ENCODE measurements at regions not wholly inside any gene's neighbourhood (a gene's known extent, or its start where the extent isn't known, plus 50 kb on each side); places are given as distances from the start of the nearest gene placed in this dataset.
A peak's percentile ranks its signal among the peaks of the same experiment; 100 is the strongest.

DNA sequence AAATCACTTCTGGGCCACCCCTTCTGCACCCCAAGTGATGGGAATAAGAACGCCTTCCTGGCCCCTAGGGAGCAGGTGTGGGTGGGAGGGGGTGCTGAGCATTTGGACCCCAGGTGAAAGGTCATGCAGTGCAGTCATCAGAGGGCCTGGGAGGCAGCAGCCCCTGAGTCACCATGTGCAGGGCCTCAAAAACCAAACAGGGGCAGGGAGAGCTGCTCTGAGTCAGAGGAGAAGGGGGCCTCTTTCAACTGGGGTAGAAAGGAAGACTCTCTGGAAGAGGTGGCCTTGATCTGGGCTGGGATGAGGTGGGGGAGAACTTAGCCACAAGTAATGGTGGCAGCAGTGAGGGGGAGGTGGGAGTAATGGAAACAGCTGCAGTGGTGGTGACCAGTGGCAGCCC lies 164.3 kb downstream of the BUB3 start:
- Mint-ChIP-seq H3K27me3 (no peaks in the 10 kb centered on the region), H3K36me3 (ENCODE audit: low read depth) (no peaks in the 10 kb centered on the region), H3K4me3 (no peak overlapping the region), H3K27ac (peak overlapping the region; percentile 35), H3K4me1 (peaks cover 11% of the 10 kb centered on the region), H3K9me3 (peaks cover 3% of the 10 kb centered on the region)
- ATAC-seq (replicated peaks): peak; percentile 84

- no peak overlapping the region for H3K27ac Mint-ChIP-seq
- ATAC-seq (replicated peaks): no peak
- peaks cover 3% of the 10 kb centered on the region for H3K9me3 Mint-ChIP-seq
- H3K36me3 Mint-ChIP-seq (ENCODE audit: low read depth): peaks cover 6% of the 10 kb centered on the region
- no peak overlapping the region for H3K4me3 Mint-ChIP-seq
- H3K4me1 Mint-ChIP-seq: peaks cover 11% of the 10 kb centered on the region
- no peaks in the 10 kb centered on the region for H3K27me3 Mint-ChIP-seq
Observed at GRCh38 chr10:123320091-123320490, 165.9 kb downstream of the BUB3 start.

- peak; percentile 77 for ATAC-seq (replicated peaks)
- H3K27ac Mint-ChIP-seq: no peak overlapping the region
- peaks cover 11% of the 10 kb centered on the region for H3K9me3 Mint-ChIP-seq
- no peak overlapping the region for H3K4me3 Mint-ChIP-seq
- H3K27me3 Mint-ChIP-seq: no peaks in the 10 kb centered on the region
- H3K36me3 Mint-ChIP-seq (ENCODE audit: low read depth): peaks cover 15% of the 10 kb centered on the region
- H3K4me1 Mint-ChIP-seq: peaks cover 8% of the 10 kb centered on the region
Observed at GRCh38 chr10:123323884-123324283, 169.7 kb downstream of the BUB3 start.

- H3K36me3 Mint-ChIP-seq (ENCODE audit: low read depth): peaks cover 15% of the 10 kb centered on the region
- H3K27me3 Mint-ChIP-seq: no peaks in the 10 kb centered on the region
- peak; percentile 59 for ATAC-seq (replicated peaks)
- H3K27ac Mint-ChIP-seq: no peak overlapping the region
- H3K9me3 Mint-ChIP-seq: peaks cover 11% of the 10 kb centered on the region
- peaks cover 5% of the 10 kb centered on the region for H3K4me1 Mint-ChIP-seq
- H3K4me3 Mint-ChIP-seq: no peak overlapping the region
Observed at GRCh38 chr10:123325663-123326190, 171.5 kb downstream of the BUB3 start.

DNA sequence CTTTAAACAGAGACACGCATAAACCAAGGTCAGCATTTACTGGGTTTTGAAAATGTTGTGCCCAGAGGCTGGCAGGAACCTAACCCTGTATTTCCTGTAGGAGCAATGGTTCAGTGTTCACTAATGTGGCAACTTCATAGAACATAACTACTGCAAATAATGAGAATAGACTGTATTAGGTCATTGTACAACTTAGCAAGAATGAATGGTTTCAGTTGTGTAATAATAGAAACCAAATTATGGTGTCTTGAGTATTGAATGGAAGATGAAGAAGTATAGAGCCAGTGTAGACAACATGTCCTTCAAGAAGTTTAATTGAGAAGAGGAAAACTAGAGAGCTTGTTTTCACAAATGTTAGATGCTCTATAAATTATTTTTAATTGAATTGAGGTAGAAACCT lies 172.5 kb downstream of the BUB3 start:
- H3K4me1 Mint-ChIP-seq: peaks cover 5% of the 10 kb centered on the region
- H3K4me3 Mint-ChIP-seq: no peak overlapping the region
- H3K27me3 Mint-ChIP-seq: no peaks in the 10 kb centered on the region
- H3K36me3 Mint-ChIP-seq (ENCODE audit: low read depth): peaks cover 15% of the 10 kb centered on the region
- peaks cover 11% of the 10 kb centered on the region for H3K9me3 Mint-ChIP-seq
- H3K27ac Mint-ChIP-seq: no peak overlapping the region
- peak; percentile 14 for ATAC-seq (replicated peaks)

DNA sequence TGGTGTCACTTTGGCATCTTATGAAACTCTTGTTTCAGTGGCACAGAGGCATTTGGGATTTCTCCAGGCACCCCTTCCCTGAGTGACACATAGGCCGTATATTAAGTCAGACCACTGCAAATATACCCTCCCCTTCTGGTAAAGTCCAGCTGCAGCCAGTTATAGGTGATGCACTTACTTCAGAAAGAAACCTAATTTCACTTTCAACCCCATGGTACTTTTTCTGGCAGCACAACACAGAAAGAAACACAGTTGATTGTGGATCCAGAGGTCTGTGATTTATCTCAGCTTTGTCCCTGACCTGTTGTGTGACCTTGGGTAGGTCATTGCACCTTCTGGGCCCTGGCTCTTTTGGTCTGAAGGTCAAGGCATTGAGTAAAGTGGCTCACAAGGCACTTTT lies 173.2 kb downstream of the BUB3 start:
- Mint-ChIP-seq H3K27ac (no peak overlapping the region), H3K27me3 (no peaks in the 10 kb centered on the region), H3K4me3 (no peak overlapping the region), H3K36me3 (ENCODE audit: low read depth) (peaks cover 15% of the 10 kb centered on the region), H3K9me3 (peaks cover 14% of the 10 kb centered on the region), H3K4me1 (peaks cover 5% of the 10 kb centered on the region)
- peak; percentile 38 for ATAC-seq (replicated peaks)

DNA sequence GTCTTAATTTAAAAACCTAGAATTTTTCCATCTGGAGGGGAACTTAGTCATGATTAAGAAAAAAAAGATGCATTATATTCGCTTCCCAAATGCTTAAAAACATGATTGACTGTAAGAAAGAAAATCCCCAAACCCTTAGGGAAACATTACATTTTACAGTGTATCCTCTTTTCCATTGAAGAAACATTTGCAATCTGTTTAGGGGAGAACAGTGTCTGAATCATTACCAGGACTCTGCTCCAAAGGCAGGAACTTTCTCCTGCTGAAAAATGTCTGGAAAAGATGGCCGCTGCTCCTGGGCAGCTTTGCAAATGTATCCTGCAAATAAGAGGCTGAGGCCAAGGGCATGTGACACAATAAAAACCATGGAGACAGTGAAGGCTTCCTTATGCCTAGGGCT lies 173.7 kb downstream of the BUB3 start:
- H3K27me3 Mint-ChIP-seq: no peaks in the 10 kb centered on the region
- ATAC-seq (replicated peaks): no peak
- H3K4me1 Mint-ChIP-seq: peaks cover 5% of the 10 kb centered on the region
- H3K36me3 Mint-ChIP-seq (ENCODE audit: low read depth): peaks cover 15% of the 10 kb centered on the region
- H3K4me3 Mint-ChIP-seq: no peak overlapping the region
- H3K27ac Mint-ChIP-seq: no peak overlapping the region
- H3K9me3 Mint-ChIP-seq: peaks cover 14% of the 10 kb centered on the region

DNA sequence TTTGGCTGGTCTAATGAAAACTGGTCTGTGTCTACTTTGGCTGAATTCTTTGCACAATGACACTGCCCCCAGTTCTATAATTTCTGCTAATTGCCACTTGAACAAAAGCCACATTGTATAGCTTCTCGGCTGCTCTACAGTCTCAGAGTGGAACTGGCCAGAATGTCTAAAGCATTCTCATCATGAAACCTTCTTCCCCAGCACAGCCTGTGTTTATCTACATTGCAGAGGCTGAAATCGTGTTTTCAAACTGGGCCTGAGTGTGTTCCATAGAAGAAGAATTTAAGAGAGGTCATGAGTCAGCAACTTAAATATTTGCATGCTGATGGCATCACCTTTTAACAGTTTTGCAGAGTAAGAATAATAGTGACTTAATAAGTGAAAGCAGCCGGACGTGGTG lies 177.2 kb downstream of the BUB3 start:
- Mint-ChIP-seq H3K4me3 (no peak overlapping the region), H3K27ac (no peak overlapping the region), H3K36me3 (ENCODE audit: low read depth) (no peaks in the 10 kb centered on the region), H3K4me1 (no peaks in the 10 kb centered on the region), H3K9me3 (peaks cover 10% of the 10 kb centered on the region), H3K27me3 (no peaks in the 10 kb centered on the region)
- ATAC-seq (replicated peaks): no peak

GRCh38 chr10:123346581-123346980 lies 192.4 kb downstream of the BUB3 start:
- Mint-ChIP-seq H3K27ac (no peak overlapping the region), H3K36me3 (ENCODE audit: low read depth) (no peaks in the 10 kb centered on the region), H3K4me1 (no peaks in the 10 kb centered on the region), H3K9me3 (no peaks in the 10 kb centered on the region), H3K27me3 (no peaks in the 10 kb centered on the region), H3K4me3 (no peak overlapping the region)
- ATAC-seq (replicated peaks): no peak

GRCh38 chr10:123348691-123349572 lies 194.7 kb downstream of the BUB3 start:
- H3K27me3 Mint-ChIP-seq: no peaks in the 10 kb centered on the region
- no peak overlapping the region for H3K4me3 Mint-ChIP-seq
- H3K27ac Mint-ChIP-seq: no peak overlapping the region
- no peaks in the 10 kb centered on the region for H3K36me3 Mint-ChIP-seq (ENCODE audit: low read depth)
- H3K4me1 Mint-ChIP-seq: no peaks in the 10 kb centered on the region
- no peaks in the 10 kb centered on the region for H3K9me3 Mint-ChIP-seq
- no peak for ATAC-seq (replicated peaks)

DNA sequence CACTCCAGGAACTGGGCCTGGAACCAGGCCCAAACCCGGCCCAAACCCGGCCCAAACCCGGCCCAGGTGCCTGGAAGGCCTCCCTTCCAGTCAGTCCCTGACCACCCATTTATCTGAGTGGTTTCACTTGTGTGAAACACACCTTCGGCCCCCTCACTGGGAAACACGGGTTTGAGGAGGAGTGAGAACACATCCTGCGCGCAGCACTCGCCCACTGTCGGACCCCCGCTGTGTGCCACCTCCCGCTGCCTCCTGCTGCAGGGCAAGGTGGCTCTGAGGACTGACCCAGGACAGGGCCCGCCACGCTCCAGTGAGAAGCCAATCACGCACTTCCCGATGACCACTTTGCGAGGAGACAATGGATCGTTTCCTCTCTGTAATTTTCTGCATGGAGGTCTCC lies 197.5 kb downstream of the BUB3 start:
- ATAC-seq (replicated peaks): no peak
- no peaks in the 10 kb centered on the region for H3K36me3 Mint-ChIP-seq (ENCODE audit: low read depth)
- no peaks in the 10 kb centered on the region for H3K27me3 Mint-ChIP-seq
- H3K9me3 Mint-ChIP-seq: no peaks in the 10 kb centered on the region
- no peaks in the 10 kb centered on the region for H3K4me1 Mint-ChIP-seq
- no peak overlapping the region for H3K27ac Mint-ChIP-seq
- no peak overlapping the region for H3K4me3 Mint-ChIP-seq

DNA sequence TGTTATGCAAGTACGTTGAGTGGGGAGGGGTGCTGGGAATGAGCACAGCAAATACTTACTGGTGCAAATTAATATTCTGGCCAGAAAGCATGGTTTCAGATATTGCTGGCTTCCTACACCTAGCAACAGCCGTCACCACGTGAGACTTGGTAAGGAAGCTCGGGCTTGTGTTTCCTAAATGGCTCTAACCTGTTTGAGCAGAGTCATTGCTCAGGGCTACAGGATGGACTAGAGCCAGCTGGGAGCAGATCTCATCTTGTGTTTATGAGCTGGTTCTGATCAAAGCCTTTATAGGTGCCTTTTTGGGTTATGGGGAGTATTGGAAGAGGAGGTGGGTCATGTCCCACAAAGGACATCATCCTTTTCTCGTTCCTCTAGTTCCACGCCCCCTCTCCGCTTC lies 200.3 kb downstream of the BUB3 start:
- Mint-ChIP-seq H3K4me3 (no peak overlapping the region), H3K27ac (no peak overlapping the region), H3K9me3 (no peaks in the 10 kb centered on the region), H3K27me3 (no peaks in the 10 kb centered on the region), H3K4me1 (no peaks in the 10 kb centered on the region), H3K36me3 (ENCODE audit: low read depth) (no peaks in the 10 kb centered on the region)
- no peak for ATAC-seq (replicated peaks)

DNA sequence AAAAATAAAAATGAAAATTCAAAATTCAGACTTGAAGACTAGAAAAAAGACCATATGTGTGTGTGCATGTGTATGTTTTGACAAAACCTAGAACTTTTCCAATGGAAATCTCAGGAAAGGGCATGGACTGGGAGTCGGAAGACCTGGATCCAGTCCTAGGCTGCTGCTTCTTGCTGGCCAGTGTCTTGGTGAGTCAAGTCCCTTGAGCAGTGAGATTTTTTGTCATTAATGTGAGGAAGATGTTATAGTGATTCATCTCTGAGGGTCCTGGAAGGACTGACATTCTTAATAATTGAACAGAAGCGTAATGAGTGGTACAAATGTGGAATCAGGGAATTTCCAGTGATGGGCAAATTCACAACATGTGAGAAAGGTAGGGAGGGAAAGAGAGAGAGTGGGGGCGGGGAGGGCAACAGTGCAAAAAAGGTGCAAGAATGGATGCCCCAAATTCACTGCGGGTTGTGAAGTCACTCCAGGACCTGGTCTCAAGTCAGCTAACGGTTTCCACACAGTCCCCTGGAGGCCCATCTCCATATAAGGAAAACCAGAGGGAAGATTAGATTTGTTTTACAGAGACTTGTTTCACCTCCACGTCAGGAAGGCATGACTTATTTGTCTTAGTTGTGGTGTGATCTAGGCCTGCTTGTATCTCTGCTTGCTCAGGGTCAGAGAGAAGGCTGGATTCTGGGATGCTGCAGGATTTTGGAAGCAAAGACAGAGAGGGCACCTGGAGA lies 201.7 kb downstream of the BUB3 start:
- no peaks in the 10 kb centered on the region for H3K27me3 Mint-ChIP-seq
- H3K4me3 Mint-ChIP-seq: no peak overlapping the region
- no peak for ATAC-seq (replicated peaks)
- no peaks in the 10 kb centered on the region for H3K9me3 Mint-ChIP-seq
- no peaks in the 10 kb centered on the region for H3K36me3 Mint-ChIP-seq (ENCODE audit: low read depth)
- no peak overlapping the region for H3K27ac Mint-ChIP-seq
- no peaks in the 10 kb centered on the region for H3K4me1 Mint-ChIP-seq

GRCh38 chr10:123356799-123357198 lies 202.6 kb downstream of the BUB3 start:
- H3K9me3 Mint-ChIP-seq: no peaks in the 10 kb centered on the region
- H3K4me1 Mint-ChIP-seq: no peaks in the 10 kb centered on the region
- no peak overlapping the region for H3K27ac Mint-ChIP-seq
- H3K4me3 Mint-ChIP-seq: no peak overlapping the region
- H3K27me3 Mint-ChIP-seq: no peaks in the 10 kb centered on the region
- H3K36me3 Mint-ChIP-seq (ENCODE audit: low read depth): no peaks in the 10 kb centered on the region
- ATAC-seq (replicated peaks): no peak

DNA sequence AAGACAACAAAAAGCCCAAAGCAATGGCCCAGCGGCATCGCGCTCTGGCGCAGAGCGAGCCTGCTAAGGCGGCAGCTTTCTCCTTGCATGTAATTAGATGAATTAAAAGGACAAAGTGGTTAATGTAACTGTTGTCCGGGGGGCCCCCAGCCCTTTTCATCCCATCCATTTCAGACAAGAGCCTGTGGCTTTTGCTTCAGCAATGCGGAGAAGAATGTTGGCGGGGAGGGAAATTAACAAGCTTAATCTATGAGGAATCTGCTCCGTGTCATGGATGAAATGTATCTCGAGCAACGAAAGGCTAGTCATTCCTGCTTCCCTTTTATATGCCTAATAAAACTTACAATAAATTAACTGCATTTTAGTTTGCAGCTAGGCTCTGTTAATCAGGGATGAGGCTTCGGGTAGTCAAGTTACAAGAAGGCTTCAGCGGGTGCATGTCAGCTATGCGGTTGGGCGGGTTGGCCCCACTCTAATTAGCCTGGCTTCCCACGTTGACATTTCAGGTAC lies 203.3 kb downstream of the BUB3 start:
- no peak overlapping the region for H3K27ac Mint-ChIP-seq
- H3K36me3 Mint-ChIP-seq (ENCODE audit: low read depth): no peaks in the 10 kb centered on the region
- H3K27me3 Mint-ChIP-seq: no peaks in the 10 kb centered on the region
- H3K4me1 Mint-ChIP-seq: no peaks in the 10 kb centered on the region
- no peak for ATAC-seq (replicated peaks)
- H3K4me3 Mint-ChIP-seq: no peak overlapping the region
- H3K9me3 Mint-ChIP-seq: peaks cover 4% of the 10 kb centered on the region

Measured in activated T-helper 17 cell treated with anti-CD3 and anti-CD28 coated beads, Interleukin-2, amount 50 U/mL, for 72 hours (primary cell).